ENCODE measurements at regions not wholly inside any gene's neighbourhood (a gene's known extent, or its start where the extent isn't known, plus 50 kb on each side); places are given as distances from the start of the nearest gene placed in this dataset.

GRCh38 chr10:120641695-120642094 lies 184.7 kb downstream of the PLPP4 start:
- DNase-seq: no peak

GRCh38 chr10:120643351-120643750 lies 186.3 kb downstream of the PLPP4 start:
- no peak for DNase-seq

- DNase-seq: no peak
Measured at GRCh38 chr10:120644556-120645410, 187.8 kb downstream of the PLPP4 start.

GRCh38 chr10:120646159-120646732 lies 189.2 kb downstream of the PLPP4 start:
- DNase-seq: no peak

GRCh38 chr10:120646738-120647456 lies 189.9 kb downstream of the PLPP4 start:
- DNase-seq: no peak

GRCh38 chr10:120650705-120651399 lies 193.8 kb downstream of the PLPP4 start:
- no peak for DNase-seq

- DNase-seq: no peak
Measured at GRCh38 chr10:120656107-120656506, 195.1 kb upstream of the WDR11 start.

GRCh38 chr10:120657371-120657770 lies 193.8 kb upstream of the WDR11 start:
- DNase-seq: no peak

GRCh38 chr10:120658943-120659885 lies 191.9 kb upstream of the WDR11 start:
- no peak for DNase-seq

GRCh38 chr10:120666308-120666707 lies 184.9 kb upstream of the WDR11 start:
- DNase-seq: no peak

GRCh38 chr10:120667276-120667675 lies 183.9 kb upstream of the WDR11 start:
- no peak for DNase-seq

GRCh38 chr10:120671491-120671890 lies 179.7 kb upstream of the WDR11 start:
- DNase-seq: no peak

GRCh38 chr10:120683454-120683853 lies 167.7 kb upstream of the WDR11 start:
- DNase-seq: no peak

- no peak for DNase-seq
Measured at GRCh38 chr10:120684226-120684625, 166.9 kb upstream of the WDR11 start.

GRCh38 chr10:120685136-120685535 lies 166.0 kb upstream of the WDR11 start:
- no peak for DNase-seq

- no peak for DNase-seq
Measured at GRCh38 chr10:120688928-120689327, 162.2 kb upstream of the WDR11 start.

GRCh38 chr10:120689777-120690529 lies 161.2 kb upstream of the WDR11 start:
- no peak for DNase-seq

GRCh38 chr10:120691625-120692024 lies 159.5 kb upstream of the WDR11 start:
- no peak for DNase-seq

- no peak for DNase-seq
Measured at GRCh38 chr10:120700426-120700825, 150.7 kb upstream of the WDR11 start.

- DNase-seq: no peak
Measured at GRCh38 chr10:120701381-120701780, 149.8 kb upstream of the WDR11 start.

GRCh38 chr10:120702032-120702431 lies 149.1 kb upstream of the WDR11 start:
- no peak for DNase-seq
